Ureter (tissue), 1 donor: ENCODE measurements at regions not wholly inside any gene's neighbourhood (a gene's known extent, or its start where the extent isn't known, plus 50 kb on each side); places are given as distances from the start of the nearest gene placed in this dataset.
"Not testable (repeated sequence)": the region's sequence is repeated elsewhere in the genome, so short reads cannot be mapped to it uniquely, and the experiment has no call there.

Experiments
- DNase-seq: peaks from one replicate; pipeline ENCODE4 v3.0.0-alpha.2; 2020; ENCODE audit warnings: low spot score
- donor health status: DM: yes; HTN: yes; CAD: no.

DNA sequence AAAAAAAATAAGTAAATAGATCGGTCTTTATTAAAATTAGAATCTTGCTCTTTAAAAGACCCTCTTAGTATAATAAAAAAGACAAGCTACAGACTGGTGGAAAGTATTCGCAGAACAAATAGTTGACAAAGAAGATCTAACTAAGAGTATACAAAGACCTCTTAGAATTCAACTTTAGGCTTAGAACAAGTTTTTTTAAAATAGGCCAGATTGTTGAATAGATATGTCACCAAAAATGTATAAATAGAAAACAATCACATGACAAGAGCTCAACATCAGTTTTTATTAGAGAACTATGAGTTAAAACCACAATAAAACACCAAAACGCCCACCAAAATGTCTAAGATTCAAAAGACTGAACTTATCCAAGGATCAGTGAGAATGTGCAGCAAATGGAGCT lies 632.7 kb upstream of the PTCHD4 start:
- DNase-seq = no peak

DNA sequence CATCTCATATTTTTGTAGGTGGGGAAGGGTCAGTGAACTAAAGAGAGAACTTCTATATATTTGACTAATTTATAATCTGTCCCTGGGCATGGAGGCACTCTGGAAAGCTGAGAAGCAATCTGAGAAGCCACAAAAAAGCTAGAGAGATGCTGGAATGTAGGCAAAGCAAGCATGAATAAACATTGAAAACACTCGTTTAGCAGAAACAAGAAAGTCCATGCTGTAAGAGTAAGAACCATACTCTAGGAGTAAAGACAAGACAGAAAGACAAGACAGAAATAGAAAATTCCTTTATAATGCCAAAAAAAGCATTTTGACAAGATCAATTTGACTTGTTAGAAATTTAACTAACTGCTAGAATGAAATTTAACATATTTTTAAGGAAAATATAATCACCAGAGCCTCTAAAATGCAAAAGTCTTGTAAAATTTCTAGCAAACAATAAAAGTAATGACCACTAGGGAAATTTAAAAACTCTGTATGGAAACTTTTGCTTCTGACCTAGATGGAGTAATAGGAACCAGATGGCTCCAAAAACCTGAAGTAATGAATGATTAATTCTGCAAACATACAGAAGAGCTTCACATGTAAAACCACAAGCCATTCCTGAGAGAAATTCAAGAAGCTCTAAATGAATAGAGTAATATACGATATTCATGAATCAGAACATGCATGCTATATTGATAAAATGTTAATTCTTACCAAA lies 625.7 kb upstream of the PTCHD4 start:
- DNase-seq = no peak

DNA sequence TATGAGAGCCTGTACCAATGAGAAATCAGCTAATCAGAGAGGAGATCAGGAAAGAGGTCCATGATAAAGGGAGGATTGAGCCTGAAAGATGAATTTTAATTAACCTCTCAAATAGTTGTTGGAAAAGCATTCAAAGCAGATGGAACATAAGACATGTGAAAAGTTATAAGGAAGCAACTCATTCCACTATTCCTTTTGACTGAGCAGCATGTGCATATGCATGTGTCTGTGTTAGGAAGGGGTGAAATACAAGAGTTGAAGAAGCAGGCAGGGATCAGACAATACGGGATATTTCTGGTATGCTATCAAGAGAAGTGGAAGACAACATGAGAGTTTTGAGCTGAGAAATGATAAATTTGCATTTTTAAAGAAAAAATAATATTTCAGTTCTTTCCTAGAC lies 624.8 kb upstream of the PTCHD4 start:
- no peak for DNase-seq

DNA sequence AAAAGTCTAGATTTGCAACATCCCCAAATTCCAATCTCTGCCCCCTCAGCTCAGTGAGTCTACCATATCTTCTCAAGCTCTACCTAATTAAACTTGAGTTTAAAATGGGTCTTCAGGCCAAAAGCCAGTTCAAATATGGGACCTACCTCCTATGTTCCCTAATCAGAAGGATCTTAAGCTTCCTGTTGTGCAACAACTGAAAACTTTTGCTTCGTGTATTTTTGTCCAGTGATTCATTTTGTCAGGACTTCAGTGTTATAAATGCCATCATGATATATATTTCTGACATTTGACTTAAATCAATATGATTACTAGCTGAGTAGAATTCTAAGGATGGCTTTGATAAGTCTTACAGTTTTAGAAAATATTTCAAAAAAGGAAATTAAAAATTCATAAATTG lies 622.6 kb upstream of the PTCHD4 start:
- no peak for DNase-seq

DNA sequence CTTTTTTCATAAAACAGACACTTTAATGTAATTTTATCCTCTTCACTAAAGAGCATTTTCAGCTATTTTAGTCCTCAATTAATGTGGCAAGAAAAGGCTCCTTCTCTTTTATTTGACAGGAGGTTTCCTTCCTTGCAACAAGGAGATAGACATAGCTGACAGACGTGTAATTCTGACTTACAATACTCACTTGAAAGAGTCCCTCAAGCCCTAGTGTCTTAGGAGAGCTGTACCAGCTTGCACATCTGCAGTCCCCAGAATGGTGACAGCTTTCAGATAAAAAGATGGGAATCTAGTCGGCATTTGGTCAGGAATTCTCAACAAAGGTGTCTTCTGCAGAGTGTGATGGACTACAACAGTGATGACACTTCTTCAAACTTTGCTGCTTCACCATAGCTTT lies 603.7 kb upstream of the PTCHD4 start:
- no peak for DNase-seq

DNA sequence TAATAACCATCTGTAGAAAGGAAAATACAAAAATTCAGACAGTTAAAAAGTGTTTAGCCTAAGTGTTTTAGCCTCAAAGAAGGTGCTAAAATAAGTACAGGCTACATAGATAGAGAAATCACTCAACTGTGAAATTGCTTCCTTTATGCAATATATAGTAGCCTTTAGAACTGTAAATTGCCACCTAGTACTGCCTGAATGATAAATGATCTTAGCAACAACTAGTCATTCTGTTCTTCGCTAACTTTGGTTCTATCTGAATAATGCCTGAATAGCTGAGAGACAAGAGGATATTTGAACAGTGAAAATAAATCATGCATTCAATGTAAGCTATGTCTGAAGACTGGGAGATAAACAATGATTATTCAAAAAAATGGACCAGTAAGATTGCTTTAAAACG lies 603.3 kb upstream of the PTCHD4 start:
- no peak for DNase-seq

DNA sequence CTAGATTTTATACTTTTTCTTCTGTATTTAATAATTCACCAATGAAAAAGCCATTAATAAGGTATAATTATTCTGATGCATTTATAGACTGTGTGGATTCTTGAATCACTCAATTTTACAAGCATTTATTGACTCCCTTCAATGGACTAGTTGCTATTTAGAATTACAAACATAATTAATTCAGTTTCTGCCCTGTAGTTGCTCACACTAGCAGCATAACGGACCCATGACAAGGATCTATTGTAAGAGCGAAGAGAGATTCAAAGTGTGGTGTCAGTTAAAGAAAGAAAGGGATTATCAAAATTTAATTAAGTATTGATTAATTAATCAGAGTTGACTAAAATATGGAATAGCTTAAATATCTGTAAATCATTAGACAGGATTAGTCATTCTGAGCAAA lies 602.6 kb upstream of the PTCHD4 start:
- DNase-seq = no peak

DNA sequence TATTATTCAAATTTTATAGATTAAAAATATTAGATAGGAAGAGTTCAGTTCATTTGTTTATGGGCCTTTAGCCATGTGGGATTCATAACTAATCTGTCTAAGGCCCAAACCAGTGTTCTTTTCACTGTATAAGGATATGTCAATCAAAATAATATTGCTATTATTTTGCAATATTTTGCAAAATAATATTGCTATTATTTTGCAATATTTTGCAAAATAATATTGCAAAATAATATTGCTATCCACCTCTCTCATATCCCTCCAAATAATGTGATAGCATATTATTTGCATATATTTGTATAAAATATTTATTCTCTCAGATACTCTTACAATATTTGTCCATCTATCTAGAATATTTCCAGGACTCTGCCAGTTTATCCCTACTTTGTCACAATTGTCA lies 595.3 kb upstream of the PTCHD4 start:
- DNase-seq = no peak

DNA sequence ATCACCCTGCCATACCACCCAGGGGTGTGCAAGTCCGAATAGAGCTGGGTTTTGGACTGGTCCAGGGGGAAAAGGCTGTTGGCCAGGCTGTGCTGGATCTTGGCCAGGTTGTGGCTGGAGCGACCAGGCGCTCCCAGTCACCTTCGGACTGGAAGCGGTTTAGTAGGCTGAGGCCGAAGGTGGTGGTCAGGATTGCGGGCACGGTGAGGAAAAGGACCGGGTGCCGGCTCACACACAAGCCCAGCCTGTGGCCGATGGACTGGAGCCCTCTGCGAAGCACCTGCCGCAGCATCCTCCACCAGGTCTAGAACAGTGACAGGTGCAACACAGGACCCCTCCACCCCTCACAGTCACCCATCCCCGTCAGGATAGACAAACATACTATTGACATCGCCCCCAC lies 590.6 kb upstream of the PTCHD4 start:
- no peak for DNase-seq

DNA sequence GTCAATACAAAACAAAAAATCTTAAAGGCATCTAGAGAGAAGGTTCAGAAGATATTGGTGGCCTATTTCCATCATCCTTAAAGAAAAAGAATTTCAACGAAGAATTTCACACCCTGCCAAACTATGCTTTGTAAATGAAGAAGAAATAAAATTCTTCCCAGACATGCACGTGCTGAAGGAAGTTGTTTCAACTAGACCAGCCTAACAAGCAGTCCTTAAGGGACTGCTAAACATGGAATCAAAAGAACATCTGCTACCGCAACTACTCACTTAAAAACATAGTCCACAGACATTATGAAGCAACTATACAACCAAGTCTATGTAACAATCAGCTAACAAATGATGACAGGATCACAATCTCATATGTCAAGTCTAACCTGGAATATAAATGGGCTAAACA lies 584.9 kb upstream of the PTCHD4 start:
- no peak for DNase-seq

DNA sequence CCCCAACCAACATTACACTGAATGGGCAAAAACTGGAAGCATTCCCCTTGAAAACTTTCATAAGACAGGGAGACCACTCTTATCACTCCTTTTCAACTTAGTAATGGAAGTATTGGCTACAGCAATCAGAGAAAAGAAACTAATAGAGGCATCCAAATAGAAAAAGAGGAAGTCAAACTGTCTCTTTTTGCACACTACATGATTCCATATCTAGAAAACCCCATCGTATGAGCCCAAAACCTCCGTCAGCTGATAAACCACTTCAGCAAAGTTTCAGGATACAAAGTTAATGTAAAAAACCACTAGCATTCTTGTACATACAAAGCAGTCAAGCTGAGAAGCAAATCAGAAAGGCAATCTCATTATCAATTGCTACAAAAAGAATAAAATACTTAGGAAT lies 580.4 kb upstream of the PTCHD4 start:
- DNase-seq = no peak

DNA sequence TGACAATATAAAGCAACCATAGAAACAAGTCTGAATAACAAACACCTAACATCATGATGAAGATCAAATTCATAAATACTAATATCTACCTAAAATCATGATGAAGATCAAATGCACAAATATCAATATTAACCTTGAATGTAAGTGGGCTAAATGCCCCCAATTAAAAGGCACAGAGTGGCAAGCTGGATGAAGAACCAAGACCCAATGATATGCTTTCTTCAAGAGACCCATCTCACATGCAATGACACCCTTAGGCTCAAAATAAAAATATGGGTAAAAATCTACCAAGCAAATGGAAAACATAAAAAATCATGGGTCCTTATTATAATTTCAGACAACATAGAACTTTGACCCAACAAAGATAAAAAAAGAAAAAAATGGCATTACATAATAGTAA lies 578.5 kb upstream of the PTCHD4 start:
- DNase-seq = no peak

DNA sequence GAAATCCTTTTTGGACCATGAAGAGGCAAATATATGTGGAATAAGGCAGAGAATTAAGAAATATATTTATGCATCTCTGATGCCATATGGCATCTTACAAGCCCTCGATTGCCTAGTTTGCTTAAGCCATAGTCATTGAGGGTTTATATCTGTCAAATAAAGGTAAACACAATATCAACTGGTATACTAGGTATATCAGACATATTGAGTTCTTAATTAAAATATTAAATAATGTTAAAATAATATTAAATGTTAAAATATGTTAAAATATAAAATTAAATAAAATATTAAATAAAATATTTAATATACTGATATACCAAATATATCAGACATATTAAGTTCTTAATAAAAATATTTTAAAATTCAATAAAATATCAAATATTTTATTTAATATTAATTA lies 567.4 kb upstream of the PTCHD4 start:
- DNase-seq = no peak

DNA sequence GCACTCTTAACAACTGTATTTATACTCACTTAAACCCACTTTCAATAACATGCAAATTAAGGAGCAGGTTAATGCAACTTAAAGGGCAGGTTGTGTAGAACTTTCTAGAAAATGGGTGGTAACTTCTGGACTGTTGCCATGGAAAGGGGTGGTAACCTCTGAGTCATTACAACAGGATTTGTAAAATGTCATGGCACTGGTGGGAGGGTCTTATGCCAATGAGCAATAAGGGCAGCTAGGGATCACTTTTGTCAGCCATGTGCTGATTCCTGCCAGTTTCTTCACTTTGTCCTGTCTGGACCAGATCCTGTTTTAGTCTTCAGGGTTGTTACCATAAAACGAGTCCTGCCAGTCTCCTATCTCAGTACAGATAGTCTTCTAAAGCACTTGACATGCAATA lies 560.5 kb upstream of the PTCHD4 start:
- no peak for DNase-seq

DNA sequence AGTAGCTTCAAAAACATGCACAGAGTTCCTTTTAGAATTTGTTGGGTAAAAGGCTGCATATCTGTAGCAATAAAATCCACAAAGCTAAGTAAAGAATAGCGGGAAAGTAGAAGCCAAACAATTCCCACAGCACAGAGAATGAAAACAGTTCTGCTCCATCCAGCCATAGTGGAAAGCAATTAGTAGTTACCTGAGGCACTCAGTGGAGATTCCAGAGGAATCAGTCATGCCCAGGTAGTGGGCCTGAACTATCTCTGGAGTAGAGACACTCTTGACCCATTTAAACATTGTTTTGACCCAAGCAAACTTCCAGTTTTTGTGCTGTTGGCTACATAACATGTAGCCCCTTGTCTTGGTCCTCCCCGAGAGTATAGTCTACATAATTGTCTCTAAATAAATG lies 559.5 kb upstream of the PTCHD4 start:
- no peak for DNase-seq

DNA sequence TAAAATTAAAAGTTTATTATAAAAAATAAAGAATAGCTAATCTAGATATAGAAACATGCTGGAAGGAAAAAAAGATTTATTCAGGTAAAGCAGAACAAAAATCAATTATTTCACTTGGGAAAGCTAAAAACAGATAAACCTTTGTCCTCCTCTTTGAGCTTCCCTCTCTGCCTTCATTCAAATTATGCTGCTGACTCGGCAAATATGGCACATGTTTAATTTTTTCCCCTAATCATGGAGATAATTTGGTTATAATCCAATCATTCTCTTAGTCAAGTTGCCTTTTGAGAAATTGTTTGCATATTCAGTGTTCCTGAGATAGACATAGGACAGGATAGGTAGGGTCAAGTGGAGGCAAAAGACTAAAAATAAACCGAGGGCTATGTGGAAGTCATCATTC lies 556.8 kb upstream of the PTCHD4 start:
- no peak for DNase-seq

DNA sequence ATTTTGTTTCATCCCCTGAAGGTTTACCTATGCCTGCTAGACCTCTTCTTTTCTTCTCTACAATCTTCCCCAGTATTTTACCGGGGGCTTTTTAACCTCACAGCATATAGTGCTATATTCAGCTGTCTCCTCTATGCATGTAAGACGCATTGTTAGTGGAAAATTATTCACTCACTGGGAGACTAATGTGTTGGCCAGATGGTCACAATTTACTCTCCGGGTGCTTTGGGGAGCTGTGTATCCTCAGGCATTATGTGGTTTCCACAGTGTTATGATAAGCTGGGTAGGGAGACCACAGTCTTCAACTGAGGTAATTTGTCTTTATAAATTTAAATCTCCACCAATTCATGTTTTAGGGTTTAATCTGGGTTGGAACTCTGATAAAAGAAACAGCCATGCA lies 553.8 kb upstream of the PTCHD4 start:
- no peak for DNase-seq

DNA sequence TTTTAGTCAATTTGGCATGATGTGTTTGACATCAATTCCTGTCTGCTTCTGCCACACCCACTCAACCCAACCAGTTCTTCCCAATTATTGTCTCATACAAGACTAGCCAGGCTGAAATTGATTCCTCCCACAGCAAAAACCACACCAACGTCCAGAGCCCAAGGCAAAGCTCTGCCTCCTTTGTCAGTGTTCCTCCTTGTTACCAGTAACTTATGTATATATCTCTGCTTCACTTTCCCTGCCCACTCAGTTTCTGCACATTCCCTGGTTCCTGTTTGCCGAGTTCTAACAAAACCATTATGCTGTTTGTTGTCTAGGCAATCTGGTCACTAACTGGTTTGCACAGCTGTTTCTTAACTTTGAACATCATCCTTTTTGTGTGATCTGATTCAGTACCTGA lies 547.9 kb upstream of the PTCHD4 start:
- no peak for DNase-seq

DNA sequence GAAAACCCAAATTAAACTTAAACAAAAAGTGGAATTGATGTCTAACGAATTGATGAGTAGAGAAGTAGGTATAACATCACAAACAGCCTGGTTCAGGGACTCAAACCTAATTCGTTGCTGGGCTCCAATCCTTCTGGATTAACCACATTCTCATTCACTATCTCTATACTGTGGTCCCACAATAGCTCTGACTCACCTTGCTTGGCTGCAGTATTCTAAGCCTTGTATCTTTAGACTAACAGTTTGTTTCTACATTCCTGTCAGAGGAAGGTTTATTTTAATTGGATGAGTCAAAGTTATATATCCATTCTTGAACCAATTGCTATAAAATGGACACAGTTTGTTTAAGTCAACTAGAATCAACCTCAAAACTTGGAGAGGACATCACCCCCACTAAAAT lies 530.5 kb upstream of the PTCHD4 start:
- DNase-seq = no peak

DNA sequence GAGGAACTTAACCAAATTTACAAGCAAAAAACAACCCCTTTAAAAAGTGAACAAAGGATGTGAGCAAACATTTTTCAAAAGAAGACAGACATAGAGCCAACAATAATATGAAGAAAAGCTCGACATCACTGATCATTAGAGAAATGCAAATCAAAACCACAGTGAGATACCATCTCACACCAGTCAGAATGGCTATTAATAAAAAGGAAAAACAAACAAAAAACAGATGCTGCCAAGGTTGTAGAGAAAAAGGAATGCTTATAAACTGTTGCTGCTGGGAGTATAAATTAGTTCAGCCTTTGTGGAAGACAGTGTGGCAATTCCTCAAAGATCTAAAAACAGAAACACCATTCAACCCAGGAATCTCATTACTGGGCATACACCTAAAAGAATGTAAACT lies 527.8 kb upstream of the PTCHD4 start:
- DNase-seq = not testable (repeated sequence)

DNA sequence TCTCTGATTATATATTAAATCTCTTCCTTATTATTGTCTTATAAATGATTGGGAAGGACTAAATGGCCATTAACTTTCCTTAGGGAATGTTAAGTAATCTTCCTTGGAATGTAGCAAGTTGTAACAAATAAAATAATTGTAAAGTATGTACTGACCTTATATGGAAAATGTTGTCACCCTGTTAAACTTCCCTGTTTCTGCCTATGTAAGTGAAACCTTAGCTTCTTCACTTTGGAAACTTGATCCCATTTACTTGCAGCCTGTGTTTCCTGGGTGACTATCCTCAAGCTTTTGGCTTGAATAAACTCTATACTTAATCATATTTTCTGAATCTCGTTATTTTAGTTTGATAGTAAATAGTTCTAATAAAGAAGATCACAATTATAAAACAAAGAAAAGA lies 519.5 kb upstream of the PTCHD4 start:
- no peak for DNase-seq

DNA sequence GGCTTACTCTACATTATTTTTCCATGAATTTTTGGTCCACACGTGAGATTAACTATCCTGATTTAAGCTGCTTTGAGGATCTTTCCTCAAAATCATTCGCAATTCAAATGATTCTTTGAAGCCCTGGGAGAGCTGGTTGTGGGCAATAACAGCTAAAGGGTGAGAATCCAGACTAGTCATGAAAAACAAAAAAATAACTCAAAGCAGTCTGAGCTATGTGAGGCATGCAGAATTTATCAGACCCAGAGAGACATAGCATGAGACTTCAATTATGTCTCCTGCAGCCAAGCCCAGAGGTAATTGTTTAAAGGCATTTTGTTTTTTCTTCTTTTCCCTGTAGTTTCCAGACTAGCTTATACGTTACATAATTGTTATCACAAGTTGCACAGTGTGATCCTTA lies 517.3 kb upstream of the PTCHD4 start:
- DNase-seq = no peak

DNA sequence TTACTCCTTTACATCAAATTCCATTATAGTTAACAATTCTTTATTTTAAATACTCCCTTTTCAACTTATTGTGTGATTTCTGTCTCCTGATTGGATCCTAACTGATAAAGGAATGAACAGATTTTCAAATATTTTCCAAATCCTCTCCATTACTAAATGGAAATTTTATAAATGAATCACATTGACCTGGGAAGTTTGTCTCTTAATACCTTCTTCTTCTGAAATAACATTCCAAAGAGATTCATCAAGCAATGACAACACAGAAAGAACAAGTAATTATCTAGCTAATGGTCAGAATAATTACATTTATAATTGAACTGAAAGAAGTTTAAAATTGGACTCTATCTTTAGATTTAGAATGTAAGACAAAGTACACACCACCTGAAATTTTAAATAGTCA lies 515.4 kb upstream of the PTCHD4 start:
- DNase-seq = no peak

DNA sequence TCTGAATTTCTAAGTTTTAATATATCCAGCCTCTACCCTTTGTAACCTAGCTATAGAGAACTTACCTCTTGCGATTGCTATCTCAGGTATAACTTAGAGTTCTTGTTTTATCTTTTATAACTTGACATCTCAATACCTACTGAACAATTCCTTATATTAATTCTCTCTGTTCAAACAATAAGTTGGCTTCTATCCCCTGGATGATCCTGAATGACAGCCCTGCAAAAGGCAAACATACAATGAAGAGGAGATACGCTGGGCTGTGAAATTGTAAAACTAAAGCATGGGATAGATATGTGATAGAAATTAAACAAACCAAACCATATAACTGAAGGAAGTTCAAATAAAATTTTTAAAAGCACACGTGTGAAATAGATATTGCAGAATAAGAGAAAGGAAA lies 513.6 kb upstream of the PTCHD4 start:
- no peak for DNase-seq

DNA sequence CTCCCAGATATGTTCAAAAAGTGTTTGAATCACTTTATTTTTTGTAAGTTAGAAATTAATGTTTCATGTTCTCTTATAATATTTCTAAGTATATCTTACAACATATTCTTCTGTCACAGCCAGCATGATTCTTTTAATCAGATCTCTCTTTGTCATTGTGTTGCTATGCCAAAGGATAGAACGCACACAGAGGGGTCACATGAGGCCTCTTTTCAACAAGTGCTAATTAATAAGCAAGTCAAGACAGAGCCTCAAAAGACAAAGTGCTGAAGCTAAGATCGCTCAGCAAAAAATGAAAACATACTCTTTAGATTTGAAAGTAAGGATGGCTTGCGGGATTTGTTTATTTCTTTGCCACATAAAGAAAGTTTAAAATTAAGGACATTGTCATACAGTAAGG lies 508.8 kb upstream of the PTCHD4 start:
- no peak for DNase-seq
